DOHH2 (cell line): ENCODE measurements at regions not wholly inside any gene's neighbourhood (a gene's known extent, or its start where the extent isn't known, plus 50 kb on each side); places are given as distances from the start of the nearest gene placed in this dataset.

ENCODE experiments used
- CTCF ChIP-seq: fragments of 200-600 bp; sonication (generic); IDR thresholded peaks from one replicate; pipeline ENCODE4 v1.5.1; 2014; ENCODE audit warnings: antibody characterized with exemption, mild to moderate bottlenecking, low read depth, low read length; ENCODE audit not compliant: poor library complexity, severe bottlenecking
- EZH2phosphoT487 ChIP-seq: fragments of 200-600 bp; sonication (generic); IDR thresholded peaks from 2 replicates; pipeline ENCODE4 v1.6.1; 2017; ENCODE audit warnings: borderline replicate concordance, mild to moderate bottlenecking, antibody characterized with exemption, low read length, moderate library complexity, mixed read lengths

GRCh38 chr1:229886636-229887035, 180.4 kb upstream of the GALNT2 start:
- TF ChIP-seq CTCF: no peak
- TF ChIP-seq EZH2phosphoT487: no peak
